HG02678 (cell line): ENCODE measurements at regions not wholly inside any gene's neighbourhood (a gene's known extent, or its start where the extent isn't known, plus 50 kb on each side); places are given as distances from the start of the nearest gene placed in this dataset.
"Not testable (repeated sequence)": the region's sequence is repeated elsewhere in the genome, so short reads cannot be mapped to it uniquely, and the experiment has no call there.

Experiments
- ATAC-seq: cut with Tn5 transposase; IDR thresholded peaks from one replicate; pipeline ENCODE4 v1.9.1; 2021; ENCODE audit warnings: mild to moderate bottlenecking, moderate library complexity; ENCODE audit not compliant: unreplicated experiment

- not testable (repeated sequence) for ATAC-seq
Measured at GRCh38 chr4:54993473-54994026, 131.8 kb downstream of the KDR start.

GRCh38 chr4:54992266-54992665 is 133.1 kb downstream of the KDR start:
- no peak for ATAC-seq

GRCh38 chr4:54988655-54989054 is 136.7 kb downstream of the KDR start:
- no peak for ATAC-seq

- no peak for ATAC-seq
Measured at GRCh38 chr4:54986095-54986846, 139.1 kb downstream of the KDR start.

GRCh38 chr4:54976682-54977081 is 148.7 kb downstream of the KDR start:
- ATAC-seq: no peak

GRCh38 chr4:54976031-54976430 is 149.4 kb downstream of the KDR start:
- ATAC-seq: no peak

GRCh38 chr4:54973784-54974183 is 151.6 kb downstream of the KDR start:
- ATAC-seq: no peak

GRCh38 chr4:54971474-54971950 is 153.9 kb downstream of the KDR start:
- ATAC-seq: peak; percentile 65

- no peak for ATAC-seq
Measured at GRCh38 chr4:54967289-54967688, 158.1 kb downstream of the KDR start.

GRCh38 chr4:54961357-54961975 is 163.9 kb downstream of the KDR start:
- ATAC-seq: peak; percentile 55

- ATAC-seq: no peak
Measured at GRCh38 chr4:54959651-54960116, 165.7 kb downstream of the KDR start.

- no peak for ATAC-seq
Measured at GRCh38 chr4:54959131-54959530, 166.3 kb downstream of the KDR start.

GRCh38 chr4:54958236-54958635 is 167.2 kb downstream of the KDR start:
- no peak for ATAC-seq

GRCh38 chr4:54954656-54955388 is 170.6 kb downstream of the KDR start:
- no peak for ATAC-seq

- ATAC-seq: no peak
Measured at GRCh38 chr4:54946741-54947140, 178.7 kb downstream of the KDR start.

GRCh38 chr4:54945838-54946237 is 179.6 kb downstream of the KDR start:
- no peak for ATAC-seq

GRCh38 chr4:54942721-54943120 is 182.7 kb downstream of the KDR start:
- peak; percentile 40 for ATAC-seq

GRCh38 chr4:54941994-54942552 is 183.3 kb downstream of the KDR start:
- peak; percentile 81 for ATAC-seq

GRCh38 chr4:54940996-54941865 is 184.2 kb downstream of the KDR start:
- no peak for ATAC-seq

GRCh38 chr4:54937501-54937900 is 187.9 kb downstream of the KDR start:
- no peak for ATAC-seq
